ENCODE measurements at regions not wholly inside any gene's neighbourhood (a gene's known extent, or its start where the extent isn't known, plus 50 kb on each side); places are given as distances from the start of the nearest gene placed in this dataset.

DNA sequence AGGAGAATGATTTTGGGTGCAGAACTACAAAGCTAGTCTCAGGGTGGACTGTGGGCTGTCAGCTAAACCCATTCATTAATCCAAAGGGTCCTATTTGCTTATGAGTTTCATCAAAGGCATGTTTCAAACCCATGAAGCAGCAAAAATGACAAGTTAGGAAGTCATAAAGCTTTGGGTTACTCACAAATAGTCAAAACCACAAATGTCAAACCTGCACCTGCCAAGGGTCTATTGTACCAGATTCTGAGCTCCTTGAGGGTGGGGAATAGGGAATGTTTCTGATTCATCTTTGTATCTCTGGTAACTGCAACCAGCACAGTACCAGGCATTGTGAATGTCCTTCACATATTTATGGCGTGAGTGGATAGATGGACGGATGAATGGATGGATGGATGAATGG is 317.7 kb downstream of the MAF start:
- TF ChIP-seq, protein P1, sequence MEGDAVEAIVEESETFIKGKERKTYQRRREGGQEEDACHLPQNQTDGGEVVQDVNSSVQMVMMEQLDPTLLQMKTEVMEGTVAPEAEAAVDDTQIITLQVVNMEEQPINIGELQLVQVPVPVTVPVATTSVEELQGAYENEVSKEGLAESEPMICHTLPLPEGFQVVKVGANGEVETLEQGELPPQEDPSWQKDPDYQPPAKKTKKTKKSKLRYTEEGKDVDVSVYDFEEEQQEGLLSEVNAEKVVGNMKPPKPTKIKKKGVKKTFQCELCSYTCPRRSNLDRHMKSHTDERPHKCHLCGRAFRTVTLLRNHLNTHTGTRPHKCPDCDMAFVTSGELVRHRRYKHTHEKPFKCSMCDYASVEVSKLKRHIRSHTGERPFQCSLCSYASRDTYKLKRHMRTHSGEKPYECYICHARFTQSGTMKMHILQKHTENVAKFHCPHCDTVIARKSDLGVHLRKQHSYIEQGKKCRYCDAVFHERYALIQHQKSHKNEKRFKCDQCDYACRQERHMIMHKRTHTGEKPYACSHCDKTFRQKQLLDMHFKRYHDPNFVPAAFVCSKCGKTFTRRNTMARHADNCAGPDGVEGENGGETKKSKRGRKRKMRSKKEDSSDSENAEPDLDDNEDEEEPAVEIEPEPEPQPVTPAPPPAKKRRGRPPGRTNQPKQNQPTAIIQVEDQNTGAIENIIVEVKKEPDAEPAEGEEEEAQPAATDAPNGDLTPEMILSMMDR (IDR thresholded peaks at IDR 0.05) = no peak
- no peak for TF ChIP-seq POLR2A (IDR thresholded peaks at IDR 0.05)

Measured in body of pancreas (tissue), 4 donors.